ENCODE measurements at regions not wholly inside any gene's neighbourhood (a gene's known extent, or its start where the extent isn't known, plus 50 kb on each side); places are given as distances from the start of the nearest gene placed in this dataset.

DNA sequence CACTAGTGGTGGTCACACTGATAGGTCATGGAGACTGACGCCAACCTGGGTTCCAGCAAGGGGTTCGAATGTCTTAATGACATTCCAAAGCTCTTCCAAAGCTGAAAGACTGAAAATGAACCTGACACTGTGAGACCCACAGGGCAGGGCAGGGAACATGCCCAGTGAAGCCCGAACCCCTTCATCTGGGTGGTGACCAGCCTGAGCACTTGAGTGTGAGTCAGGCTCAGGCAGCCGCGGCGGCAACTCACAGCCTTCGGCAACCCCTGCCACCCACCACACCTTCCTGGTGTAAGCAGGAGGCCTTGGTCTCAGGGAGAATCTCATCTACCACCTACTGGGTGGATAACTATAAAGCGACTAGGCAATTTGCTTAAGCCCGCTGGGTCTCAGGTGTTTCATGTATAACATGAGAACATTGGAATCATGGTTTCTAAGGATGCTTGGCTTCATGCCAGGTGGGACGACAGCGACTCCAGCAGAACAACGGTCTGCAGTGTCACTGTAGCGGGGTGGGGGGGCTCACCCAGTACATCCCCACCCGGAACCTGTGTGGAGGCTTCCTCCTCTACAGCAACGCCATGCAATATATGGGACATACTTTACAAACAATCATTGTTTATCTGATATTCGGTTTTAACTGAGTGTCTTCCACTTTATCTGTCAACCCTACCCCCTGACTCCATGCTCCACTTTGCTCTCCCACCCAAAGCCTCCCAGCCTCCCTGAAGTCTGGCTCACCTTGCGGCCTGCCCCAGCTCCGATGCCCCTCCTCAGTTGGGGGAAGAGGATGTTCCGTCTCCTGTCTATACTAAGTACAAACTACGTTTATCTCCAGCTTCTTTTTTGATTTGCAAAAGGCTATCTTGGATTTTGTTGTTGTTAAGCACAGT, 125.0 kb upstream of the MEF2A start:
- DNase-seq (ENCODE audit: low read depth, low spot score), result no peak

DNA sequence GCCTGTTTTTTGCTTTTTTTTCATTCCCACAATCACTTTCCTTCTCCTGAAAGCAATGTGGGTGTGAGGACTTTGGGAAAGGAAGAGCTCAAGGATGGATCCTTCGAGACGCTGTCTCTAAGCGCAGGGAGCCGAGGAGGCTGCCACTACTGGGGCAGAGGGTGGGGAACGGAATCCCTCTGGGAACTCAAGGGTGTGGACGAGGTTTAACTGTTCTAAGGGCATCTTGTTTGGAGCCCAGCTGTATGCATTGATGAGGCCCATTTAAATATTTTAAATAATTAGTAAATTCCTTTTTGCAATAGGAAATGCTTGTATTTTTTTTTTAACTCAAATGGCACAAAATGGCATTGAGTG, 124.4 kb upstream of the MEF2A start:
- no peak overlapping the region for H3K4me3 ChIP-seq (ENCODE audit: low read length)
- no peak for DNase-seq (ENCODE audit: low read depth, low spot score)

More for the DNA sequence above, 125.0 kb upstream of the MEF2A start:
- no peak overlapping the region for H3K4me3 ChIP-seq (ENCODE audit: low read length)

DNA sequence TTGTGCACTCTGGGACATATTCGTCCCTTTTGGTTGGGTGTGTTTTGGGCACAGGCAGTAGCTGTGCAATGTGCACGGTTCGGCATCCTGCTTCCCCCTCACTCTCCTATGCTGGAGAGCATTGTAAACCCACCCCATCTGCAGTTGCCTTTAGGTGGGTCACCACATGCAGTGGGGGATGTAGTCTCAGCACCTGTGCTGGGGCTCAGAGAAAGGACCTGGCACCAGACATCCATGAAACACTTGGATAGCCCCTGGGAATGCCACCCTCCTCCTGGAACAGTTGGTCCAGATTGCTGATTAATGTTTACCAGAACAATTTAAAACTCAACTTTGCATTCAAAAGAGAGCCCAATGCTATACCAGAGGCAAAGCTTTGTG, 123.9 kb upstream of the MEF2A start:
- no peak overlapping the region for H3K4me3 ChIP-seq (ENCODE audit: low read length)
- no peak for DNase-seq (ENCODE audit: low read depth, low spot score)

DNA sequence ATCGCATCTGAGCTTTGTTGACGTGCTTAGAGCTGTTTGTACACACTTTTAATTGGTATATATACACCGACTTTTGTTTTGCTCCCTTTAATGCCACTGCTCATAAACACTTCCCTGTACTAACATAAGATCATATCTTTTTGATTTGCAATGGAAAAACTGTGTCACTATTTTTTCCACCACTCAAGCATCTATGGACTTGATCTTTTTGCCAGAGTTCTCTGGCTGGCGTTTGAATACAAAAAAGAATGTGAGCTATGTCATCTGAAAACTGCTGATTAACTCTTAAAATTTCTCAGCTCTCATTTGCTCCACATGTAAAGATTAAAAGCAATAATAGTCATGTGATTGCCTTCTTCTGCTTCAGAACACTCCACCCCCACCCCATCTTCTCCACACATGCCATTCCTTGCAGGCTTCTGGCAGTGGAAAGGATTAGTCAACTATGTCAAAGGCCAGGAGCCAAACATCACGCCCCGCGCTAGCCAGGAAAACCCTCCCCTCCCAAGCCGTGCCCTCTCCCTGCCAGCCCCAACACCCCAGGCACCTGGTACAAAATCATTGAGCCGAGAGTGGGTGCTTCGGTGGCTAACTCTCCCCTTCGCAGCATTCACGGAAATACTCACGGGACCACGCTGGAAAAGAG, 123.4 kb upstream of the MEF2A start:
- no peak overlapping the region for H3K4me3 ChIP-seq (ENCODE audit: low read length)

DNA sequence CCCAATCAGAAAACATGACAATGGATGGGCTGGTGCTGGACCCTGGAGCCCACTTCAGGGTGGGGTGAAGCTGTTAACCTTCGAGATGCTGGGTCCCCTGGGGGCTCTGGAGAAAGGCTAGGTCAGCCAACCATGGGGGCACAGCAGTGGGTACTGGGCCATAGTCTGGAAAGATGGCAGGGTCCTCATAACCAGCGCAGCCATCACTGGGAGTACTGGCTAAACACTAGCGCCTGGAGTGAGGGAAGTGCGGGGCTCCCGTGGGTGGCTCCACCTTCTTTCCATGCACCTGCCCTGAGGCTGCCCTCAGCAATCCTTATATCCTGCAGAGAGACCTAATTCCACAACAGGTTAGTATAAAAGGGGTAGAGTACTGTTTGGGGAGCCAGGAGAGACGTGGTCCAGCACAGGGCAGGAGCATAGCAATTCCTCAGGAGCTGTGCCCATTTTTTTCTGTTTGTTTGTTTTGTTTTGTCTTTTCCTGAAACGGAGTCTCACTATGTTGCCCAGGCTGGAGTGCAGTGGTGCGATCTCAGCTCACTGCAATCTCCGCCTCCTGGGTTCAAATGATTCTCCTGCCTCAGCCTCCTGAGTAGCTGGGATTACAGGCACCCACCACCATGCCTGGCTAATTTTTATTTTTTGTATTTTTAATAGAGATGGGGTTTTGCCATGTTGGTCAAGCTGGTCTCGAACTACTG, 122.6 kb upstream of the MEF2A start:
- no peak overlapping the region for H3K4me3 ChIP-seq (ENCODE audit: low read length)
- DNase-seq (ENCODE audit: low read depth, low spot score), result no peak

More for the DNA sequence above, 123.4 kb upstream of the MEF2A start:
- no peak for DNase-seq (ENCODE audit: low read depth, low spot score)

DNA sequence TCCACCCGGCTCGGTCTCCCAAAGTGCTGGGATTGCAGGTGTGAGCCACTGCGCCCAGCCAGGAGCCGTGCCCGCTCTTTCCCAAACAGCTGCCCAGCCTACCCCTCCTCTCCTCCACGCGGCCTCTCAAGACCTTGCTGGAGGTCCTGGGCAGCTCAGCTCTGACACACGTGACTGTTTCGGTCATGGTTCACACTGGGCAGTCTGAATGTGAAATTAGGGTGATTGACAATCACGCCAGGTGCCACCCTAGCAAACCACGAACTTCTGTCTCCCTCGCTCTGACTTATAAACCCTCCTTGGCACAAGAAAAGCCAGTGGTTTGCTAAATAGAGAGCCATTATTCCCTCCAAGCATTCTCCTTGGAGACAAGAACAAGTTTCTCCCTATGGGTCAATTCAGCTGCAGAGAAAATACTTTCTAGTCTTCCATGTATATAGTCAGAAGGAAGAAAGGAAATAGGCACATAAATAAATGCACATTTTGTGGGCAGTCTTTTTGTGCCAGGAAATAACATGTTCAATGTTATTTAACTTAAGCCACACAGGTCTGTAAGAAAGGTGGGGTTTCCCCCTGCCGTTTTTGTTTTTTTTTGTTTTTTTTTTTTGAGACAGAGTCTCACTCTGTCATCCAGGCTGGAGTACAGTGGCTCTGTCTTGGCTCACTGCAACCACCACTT, 121.9 kb upstream of the MEF2A start:
- DNase-seq (ENCODE audit: low read depth, low spot score), result peak; percentile 14
- no peak overlapping the region for H3K4me3 ChIP-seq (ENCODE audit: low read length)

DNA sequence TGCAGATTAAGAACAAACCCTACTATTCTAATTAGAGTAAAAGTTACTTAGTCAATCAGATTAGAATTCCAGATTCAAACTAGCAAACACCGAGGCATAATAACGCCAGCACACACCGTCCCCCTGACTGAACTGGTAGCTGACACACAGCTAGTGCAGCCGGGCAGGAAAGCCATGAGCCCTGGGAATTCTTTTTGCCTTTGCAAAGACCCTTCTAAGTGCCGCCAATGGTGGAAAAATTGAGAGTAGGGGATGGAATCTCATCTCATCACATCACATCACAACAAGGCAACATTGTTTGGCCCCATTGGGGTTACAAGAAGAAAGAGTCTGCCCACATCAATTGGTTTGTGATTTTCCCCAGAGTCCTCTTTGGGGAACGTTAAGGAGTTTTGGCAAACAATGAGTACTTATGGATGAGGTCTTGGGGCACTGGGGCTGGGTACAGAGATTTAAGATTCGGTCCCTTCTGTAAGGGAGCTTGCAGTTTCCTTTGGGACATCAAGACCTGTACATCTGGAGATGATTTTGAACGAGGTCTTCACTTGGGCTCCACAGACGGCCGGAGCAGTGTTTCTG, 120.4 kb upstream of the MEF2A start:
- no peak for DNase-seq (ENCODE audit: low read depth, low spot score)
- H3K4me3 ChIP-seq (ENCODE audit: low read length), result no peak overlapping the region

DNA sequence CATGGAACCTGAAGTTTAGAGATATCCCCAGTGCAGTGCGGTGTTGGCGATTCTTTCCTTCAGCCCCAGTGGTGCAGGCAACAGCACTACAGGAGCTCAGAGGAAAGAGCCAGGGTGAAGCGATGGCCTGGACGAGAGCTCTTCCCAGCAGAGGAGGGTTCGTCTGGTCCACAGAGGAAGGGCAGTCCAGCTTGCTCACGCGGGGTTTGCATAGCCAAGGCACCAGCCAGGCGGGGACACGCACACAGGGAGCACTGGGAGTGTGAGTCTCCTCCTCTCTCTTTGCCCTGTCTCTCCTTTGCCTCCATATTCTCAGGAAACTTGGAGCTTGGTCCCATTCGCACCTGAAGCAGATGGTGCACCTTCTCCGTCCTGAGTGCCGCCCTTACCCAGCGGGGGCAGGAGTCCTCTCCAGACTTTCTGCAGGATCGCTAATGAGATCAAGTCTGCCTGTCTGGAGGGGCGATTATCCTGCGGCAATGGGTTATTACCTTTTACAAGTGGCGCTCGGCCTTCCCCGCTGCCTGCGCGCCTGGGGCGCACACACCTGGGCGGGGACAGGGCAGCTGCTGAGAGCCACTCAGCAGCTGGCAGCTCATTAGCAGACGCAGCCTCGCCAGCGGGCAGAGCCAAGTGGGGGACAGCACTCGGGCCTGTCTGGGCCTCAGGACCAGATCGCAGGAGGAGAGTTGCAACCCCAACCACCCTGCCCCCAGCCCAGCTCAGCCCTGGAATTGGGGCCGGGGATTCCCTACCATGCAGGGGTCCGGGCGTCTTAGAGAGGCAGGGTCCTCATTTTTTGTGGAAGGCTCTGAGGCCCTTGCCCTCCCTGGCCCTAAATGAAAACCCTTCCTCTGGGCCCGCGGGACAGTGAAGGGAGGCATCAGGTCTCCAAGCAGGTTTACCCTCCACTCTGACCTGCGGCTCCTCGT, 119.0 kb upstream of the MEF2A start:
- H3K4me3 ChIP-seq (ENCODE audit: low read length), result no peak overlapping the region
- DNase-seq (ENCODE audit: low read depth, low spot score), result no peak

DNA sequence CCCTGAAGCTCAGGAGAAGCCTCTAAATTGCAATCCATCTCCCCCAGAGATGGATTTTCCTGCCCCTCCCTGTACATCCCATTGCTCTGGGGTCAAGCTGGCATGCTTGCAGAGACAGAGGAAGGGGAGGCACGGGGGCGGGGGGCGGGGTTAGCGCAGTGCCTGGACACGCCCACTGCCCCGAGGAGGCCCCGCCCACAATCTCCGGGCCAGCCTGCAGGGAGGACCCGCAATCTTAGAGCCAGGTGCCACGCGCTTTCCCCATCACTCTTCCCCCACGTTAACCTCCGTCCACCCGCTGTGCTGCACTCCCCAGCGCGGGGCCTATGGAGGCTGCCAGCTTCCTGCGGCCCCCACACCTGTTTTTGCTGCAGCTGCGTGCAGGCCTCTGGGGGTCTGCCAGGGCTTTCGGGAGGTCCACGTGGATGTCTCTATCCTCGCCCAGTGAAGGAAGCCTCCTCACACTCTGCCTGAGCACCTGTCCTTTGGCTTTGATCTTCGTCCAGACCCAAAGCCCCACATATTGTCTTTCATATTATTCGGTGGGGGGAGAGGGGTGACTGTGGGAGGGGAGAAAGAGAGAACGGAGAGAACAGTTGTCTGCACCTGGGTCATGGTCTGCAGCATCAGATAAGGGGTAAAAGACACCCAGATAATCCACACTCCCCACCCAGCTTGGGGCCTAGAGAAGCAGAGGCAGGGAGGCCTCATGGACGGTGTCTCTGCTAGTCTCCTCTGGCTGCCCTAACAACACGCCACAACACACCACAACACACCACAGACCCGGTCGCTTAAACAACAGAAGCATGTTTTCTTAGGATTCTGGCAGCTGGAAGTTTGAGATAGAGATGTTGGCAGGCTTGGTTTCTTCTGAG, 118.0 kb upstream of the MEF2A start:
- peak; percentile 84 for DNase-seq (ENCODE audit: low read depth, low spot score)
- peak overlapping the region; percentile 32 for H3K4me3 ChIP-seq (ENCODE audit: low read length)

DNA sequence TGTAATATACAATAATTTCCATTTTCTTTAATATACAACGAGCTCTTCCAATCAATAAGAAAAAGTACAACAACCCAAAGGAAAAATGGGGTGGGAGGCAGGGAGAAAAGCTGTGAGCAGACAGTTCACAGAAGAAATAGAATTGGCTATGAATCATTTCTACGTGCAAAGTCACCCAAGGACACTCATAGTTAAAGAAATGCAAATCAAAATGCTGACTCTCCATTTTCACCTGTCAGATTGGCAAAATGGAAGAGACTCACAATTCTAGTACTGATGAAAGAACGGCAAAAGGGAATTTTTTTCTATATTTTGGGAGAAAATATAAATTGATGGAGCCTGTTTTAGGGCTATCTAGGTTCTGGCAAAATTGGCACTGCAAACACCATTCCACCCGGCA, 116.3 kb upstream of the MEF2A start:
- no peak for DNase-seq (ENCODE audit: low read depth, low spot score)
- no peak overlapping the region for H3K4me3 ChIP-seq (ENCODE audit: low read length)

DNA sequence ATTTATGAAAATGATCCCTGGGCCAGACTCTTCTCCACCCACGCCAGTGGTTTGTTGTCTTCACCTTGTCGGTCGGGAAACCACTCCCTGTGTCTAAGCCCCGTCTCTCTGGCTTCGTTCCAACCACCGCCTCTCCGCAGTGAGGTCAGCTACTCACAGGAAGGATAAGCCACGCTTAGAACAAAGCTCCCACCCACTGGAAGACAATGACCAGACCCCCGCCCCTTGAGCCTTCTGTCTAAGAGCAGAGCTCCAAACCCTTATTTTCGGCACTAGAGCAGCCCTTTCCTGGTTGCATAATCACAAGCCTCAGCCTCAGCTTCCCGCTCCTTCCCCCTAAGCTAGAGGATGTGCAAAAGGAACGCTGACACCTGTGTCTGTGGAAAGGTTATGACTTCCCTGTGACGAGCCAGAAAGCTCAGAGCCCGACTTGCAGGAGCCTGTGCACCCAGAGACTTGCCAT, 114.9 kb upstream of the MEF2A start:
- no peak for DNase-seq (ENCODE audit: low read depth, low spot score)
- H3K4me3 ChIP-seq (ENCODE audit: low read length), result no peak overlapping the region

DNA sequence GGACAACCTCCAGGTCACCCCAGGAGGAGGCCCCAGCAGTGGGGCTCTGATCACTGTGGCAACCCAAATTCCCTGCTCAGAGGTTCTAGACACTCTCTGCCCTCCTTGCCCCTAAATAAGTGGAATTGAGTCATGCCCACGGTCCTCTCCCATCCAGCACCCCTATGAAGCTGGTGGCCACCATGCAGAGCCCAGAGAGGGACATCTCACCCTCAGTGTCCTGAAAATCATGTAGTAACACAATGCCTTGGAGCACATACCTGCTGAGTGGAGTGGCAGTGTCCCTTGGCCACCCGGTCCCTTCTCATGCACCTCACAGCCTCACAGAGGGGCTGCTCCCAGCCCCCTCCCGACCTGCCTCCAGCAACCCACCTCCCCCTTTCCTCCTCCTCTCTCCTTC, 114.3 kb upstream of the MEF2A start:
- no peak overlapping the region for H3K4me3 ChIP-seq (ENCODE audit: low read length)
- DNase-seq (ENCODE audit: low read depth, low spot score), result no peak

DNA sequence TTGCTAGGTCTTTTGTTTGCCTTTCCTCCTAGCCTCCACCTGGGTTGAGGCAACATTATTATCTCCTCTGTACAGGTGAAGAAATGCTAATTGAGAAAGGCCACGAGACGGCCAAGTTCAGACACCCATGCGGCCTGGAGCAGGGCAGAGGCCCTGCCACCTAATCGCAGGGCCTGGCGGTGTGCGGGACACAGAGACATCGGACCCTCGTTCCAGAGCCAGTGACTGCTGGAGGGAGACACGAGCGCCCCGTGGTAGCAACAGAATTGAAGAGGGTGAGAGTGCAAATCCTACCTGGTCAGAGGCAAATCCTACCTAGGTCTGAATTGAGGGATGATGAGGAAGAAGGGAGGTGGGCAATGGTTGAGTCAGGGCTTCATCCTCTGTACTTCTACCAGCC, 113.8 kb upstream of the MEF2A start:
- no peak for DNase-seq (ENCODE audit: low read depth, low spot score)
- no peak overlapping the region for H3K4me3 ChIP-seq (ENCODE audit: low read length)

DNA sequence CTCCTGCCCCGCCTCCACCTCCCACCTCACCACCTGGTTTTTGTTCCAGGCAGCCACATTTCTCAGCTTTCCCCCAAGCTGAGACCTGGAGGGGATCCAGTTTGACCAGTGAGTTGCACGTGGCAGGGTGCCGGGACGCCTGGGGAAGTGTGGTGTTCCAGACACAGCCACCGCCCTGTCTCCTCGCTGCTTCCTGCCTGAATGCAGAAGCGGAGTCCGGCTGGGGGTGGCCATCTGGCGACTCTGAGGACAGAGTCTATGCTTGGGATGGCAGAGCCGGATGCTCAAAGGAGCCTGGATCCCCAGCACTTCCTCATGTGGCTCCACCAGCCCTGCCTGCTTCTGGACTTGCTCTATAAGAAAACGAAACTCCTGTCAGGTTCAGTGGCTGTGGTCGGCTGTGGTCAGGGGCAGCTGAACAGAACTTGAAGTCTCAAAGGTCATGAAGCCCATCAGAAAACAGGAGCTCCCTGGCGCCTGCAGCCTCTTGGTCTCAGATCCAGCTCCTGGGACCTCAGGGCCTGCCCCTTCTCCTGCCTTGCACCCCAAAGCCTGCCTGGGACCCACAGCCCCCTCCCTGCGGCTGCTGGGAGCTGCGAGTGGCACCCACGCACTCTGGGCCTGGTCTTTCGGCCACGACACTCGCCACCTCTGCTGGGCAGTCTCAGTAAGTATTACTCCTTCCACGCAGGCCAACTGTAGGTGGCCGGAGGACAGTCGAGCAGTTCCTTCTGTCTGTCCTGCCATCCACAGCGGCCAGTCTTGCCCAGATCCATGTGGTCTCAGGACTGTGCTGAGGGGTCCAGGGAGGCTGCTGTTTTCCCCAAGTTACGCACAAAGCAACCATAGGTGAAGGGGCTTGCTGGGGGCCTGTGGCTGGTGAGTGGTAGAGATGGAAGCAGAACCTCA, 112.8 kb upstream of the MEF2A start:
- no peak for DNase-seq (ENCODE audit: low read depth, low spot score)
- no peak overlapping the region for H3K4me3 ChIP-seq (ENCODE audit: low read length)

DNA sequence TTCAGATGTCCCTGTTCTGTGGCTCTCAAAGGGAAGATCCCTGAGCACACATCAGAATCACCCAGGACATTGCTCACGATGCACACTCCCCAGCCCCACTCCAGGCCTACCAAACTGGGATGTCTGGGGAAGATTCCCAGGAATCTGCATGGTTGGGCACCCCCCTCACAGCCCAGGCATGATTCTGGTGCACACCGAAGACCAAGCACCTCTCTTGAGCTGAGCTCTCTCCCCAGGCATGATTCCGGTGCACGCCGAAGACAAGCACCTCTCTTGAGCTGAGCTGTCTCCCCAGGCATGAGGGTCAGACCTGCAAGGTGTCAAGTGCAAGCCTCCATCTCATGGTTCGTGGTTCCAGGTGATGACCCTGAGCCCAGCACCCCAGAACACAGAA, 112.2 kb upstream of the MEF2A start:
- DNase-seq (ENCODE audit: low read depth, low spot score), result no peak
- H3K4me3 ChIP-seq (ENCODE audit: low read length), result no peak overlapping the region

DNA sequence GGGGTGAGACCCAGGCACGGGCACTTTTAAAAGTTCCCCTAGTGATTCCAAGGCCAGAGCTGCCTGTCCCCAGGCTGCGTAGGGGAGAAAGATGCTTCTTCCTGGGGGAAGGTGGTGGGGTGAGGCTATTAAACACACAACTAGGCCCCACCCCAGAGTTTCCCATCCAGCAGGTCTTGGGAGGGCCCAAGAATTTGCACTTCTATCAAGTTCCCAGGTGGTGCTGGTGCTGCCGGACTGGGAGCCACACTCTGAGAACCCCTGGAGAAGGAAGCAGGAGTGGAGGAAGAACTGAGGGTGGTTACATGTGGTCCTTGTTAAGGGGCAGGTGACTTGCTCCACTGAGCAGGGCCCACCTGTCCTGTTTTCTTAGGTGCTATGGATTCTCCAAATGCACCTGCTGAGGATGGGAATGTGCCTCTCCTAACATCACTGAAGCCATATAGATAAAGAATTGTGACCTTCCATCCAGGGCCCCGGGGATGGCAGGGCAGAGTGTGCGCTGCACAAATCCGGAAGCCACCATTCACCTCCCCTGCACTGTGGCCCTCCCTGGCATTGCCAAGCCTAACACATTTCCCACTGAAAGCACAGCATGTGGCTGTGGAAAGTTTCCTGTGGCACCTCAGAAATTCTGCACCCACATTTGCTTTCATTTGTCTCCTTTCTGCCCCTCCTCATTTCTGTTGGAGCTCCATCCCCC, 111.5 kb upstream of the MEF2A start:
- no peak for DNase-seq (ENCODE audit: low read depth, low spot score)
- H3K4me3 ChIP-seq (ENCODE audit: low read length), result no peak overlapping the region

Data from Jurkat, Clone E6-1 (cell line).